Smooth muscle cell of the brain vasculature (primary cell): ENCODE measurements at regions not wholly inside any gene's neighbourhood (a gene's known extent, or its start where the extent isn't known, plus 50 kb on each side); places are given as distances from the start of the nearest gene placed in this dataset.
"Not testable (repeated sequence)": the region's sequence is repeated elsewhere in the genome, so short reads cannot be mapped to it uniquely, and the experiment has no call there.

ENCODE experiments used
- DNase-seq: peaks from one replicate; pipeline ENCODE4 v3.0.0-alpha.2; 2012; ENCODE audit warnings: low read depth, low spot score

- DNase-seq, result no peak
These were observed 1129.5 kb downstream of the EPHA7 start for GRCh38 chr6:92289831-92290230.

DNA sequence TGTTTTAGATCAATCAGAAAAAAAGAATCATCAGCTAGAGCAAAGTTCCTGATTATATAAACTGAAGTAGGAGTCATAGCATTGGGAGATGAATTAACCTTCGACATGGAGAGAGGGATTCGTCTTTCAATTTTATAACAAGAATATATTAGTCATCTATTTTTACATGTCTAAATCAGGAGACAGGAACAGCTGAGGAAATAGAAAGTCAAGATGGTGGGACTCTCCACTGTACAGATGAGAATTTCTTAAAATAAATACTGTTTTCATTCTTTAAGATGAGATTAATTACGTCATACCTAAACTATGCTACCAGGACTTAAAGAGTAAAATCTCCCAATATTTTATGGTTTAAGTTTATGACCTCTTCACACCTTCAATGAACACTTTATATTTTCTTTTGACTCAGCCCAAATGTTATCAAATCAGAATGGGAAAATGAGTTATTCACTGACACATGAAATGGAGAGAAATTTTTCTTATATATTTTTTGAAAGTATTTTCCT lies 1137.7 kb downstream of the EPHA7 start:
- no peak for DNase-seq

- DNase-seq, result no peak
These were observed 1144.2 kb downstream of the EPHA7 start for GRCh38 chr6:92275150-92275549.

DNA sequence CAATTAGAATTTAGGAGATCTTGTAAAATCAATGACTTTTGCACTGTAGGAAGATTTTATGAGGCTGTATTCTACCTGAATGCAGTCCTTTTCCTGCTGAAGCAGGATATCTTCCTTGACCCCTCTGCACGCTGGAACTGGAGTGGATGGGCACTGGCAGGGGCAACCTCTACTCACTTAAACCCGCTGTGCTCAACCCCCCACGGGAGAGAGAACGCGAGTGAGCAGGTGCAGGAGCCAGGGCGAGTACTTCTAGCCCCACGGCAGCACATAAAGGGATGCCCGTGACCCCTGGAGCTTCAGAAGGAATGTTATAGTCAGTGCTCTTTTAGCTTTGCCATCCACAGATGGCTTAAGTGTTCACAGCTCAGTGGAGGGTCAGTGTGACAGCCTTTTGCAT lies 1144.8 kb downstream of the EPHA7 start:
- DNase-seq, result no peak

DNA sequence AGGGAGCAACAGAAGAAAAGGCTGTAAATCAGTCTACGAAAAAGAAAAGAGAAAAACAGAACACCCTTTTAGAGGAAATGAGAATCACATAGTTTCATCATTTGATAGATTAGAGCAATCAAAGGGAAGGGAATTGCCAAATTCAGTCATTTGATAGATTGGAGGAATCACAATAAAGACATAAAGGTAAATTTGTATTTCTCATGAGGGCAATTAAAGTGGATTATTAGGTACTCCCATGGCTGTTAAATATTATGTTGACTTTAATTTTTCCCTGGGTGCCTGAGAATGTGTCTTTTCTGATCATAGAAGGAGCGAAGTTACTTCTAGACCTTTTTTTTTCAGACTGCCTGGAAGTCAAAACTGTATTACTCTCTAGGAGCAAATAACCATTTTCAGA lies 1145.7 kb downstream of the EPHA7 start:
- DNase-seq, result no peak

GRCh38 chr6:92271091-92271490 lies 1148.3 kb downstream of the EPHA7 start:
- DNase-seq, result no peak

GRCh38 chr6:92270365-92270764 lies 1149.0 kb downstream of the EPHA7 start:
- DNase-seq, result no peak

- DNase-seq, result no peak
These were observed 1152.0 kb downstream of the EPHA7 start for GRCh38 chr6:92267335-92267734.

DNA sequence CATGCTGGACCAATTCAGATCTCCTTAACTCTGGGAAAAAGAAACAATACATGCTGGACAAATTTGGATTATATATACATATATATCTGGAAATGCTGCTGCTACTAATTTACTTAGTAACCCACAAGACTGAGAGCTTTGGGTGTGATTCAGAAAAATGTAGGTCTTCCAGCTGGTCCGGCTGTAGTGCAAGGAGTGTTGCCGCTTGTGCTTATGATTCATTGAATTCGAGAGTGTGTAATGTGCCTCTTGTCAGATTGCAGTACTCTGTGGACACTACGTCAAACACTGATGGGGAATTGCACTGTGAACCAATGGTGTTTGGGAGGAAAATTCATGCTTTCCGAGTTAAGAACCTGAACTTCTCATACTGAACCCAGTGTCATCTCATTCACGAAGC lies 1155.5 kb downstream of the EPHA7 start:
- no peak for DNase-seq

GRCh38 chr6:92259171-92259570 lies 1160.2 kb downstream of the EPHA7 start:
- no peak for DNase-seq

DNA sequence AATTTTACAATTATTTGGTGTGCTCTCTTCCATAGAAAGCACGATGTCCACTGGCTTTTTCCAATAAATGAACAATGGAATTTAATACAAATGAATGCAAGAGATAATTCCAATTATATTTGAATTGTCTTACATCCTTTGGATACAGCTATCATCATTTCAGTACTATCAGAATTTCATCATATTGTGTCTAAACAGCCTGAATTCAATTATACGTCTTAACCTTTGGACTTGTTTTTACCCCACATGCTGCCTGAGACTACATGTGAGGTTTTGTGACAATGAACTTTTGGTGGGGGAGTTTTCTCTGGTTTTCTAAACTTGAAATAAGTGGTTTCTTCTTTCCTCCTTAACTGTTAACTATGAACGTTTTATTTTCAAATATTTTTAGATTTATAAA lies 1176.0 kb downstream of the EPHA7 start:
- no peak for DNase-seq

DNA sequence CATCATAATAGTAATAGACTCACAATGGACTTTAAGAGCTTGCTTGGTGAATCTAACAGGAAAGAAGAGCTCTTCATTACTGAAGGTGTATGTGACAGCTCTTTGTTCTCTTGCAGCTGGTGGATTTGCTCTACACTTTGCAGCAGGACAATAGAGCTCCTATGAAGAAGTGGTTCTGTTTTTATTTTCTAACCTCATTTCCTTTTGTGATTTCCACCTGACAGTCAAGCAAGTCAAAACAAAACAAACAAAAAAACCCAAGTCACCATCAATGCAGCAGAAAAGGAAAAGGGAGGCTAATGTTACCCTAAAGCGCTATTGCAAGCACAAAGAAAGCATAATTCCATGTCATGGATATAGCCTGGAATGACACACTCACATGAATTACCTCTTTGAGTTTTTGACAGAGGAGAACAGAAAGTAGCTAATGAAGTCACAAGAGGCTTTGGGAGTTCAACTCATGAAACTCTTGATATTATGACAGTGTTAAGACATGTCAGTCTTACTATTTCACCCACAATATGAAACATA lies 1188.1 kb downstream of the EPHA7 start:
- DNase-seq, result no peak

- DNase-seq, result not testable (repeated sequence)
These were observed 1199.4 kb downstream of the EPHA7 start for GRCh38 chr6:92219987-92220386.

GRCh38 chr6:92216717-92217116 lies 1202.6 kb downstream of the EPHA7 start:
- no peak for DNase-seq

- no peak for DNase-seq
These were observed 1217.7 kb downstream of the EPHA7 start for GRCh38 chr6:92201618-92202017.

- DNase-seq, result no peak
These were observed 1223.0 kb downstream of the EPHA7 start for GRCh38 chr6:92196325-92196724.

DNA sequence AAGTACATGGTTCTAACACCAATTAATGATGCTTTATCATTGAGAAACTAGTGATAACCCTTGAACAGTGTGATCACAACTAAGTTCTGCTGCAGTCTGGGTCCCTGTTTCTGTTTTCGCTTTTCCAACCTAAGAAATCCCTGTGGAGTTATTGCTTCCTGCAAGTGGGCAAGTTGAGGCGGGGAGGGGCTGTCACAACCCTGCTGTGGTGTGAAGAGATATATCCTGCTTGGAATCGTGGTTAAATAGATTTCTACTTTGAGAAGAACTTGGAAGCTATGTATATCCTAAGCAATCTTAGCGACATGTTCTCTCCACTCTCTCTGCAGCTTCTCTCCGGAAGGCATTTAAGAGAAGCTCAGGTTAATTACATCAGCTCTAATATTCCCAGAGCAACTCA lies 1223.6 kb downstream of the EPHA7 start:
- DNase-seq, result no peak

DNA sequence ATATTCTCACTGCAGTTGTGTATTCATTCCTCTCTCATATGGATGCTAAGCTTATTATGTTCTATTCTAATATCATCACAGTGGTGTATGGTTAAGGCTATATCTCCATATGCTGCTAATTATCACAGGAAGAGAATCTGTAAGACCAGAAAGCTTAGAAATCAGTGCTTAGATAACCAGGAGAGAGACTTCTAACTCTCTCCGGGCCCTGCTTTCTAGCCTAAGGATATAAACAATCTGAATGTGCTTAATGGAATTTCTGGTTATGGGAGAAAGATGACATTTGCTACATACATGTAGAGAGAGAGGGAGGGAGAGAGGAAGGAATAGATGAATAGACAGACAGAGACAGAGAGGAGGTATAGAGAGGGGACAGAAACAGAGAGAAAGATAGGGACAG lies 1231.3 kb downstream of the EPHA7 start:
- DNase-seq, result no peak

DNA sequence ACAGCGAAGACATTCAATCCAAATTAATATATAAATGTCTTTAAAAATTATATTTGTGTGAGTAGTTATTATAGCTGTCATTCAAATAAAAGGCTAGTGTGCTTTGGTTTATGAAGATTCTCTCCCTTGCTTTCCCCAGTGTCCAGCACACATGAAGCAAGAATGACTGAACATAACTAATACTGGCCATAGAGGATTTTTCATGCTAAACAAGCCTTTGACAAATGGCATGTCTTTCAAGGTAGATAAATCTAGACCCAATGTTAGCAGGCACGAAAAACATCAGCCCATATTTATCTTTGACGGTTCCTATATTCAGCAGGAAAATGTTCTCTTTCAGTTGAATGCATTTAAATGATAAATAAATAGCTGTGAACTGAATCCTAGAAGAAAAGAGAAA lies 1234.4 kb downstream of the EPHA7 start:
- DNase-seq, result no peak

DNA sequence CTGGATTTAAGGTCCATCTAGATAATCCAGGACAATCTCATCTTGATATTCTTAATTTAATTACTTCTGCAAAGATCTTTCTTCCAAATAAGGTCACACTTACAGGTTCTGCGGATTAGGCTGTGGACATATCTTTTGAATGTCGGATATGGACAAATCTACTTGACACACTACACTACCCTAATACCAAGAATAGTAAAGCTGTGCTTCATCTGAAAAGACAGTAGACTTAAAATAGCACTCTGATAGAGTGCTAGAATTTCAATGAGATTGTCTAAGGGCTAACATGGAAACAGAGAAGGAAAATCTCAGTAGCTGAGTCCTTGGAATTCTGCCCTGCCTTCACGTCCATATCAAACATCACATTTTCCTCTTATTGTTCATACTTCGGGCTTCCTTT lies 1238.0 kb downstream of the EPHA7 start:
- no peak for DNase-seq

DNA sequence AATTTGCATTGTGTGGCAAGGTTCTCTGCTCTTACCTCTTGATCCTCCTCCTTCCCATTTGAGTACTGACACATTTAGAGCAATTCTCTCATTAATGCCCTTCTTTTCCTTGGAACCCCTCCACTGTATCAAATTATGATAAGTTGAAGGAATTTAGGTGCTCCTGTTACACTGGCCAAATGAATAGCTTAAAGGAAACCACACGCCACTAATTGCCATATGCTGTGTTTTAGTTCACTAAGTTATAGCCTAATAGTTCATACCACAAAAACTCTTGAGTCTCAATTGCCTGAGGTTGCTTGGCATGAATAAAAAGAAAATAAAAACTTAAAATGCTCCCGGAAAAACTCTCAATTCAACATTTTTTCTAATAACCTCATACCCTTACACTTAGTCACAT lies 1239.3 kb downstream of the EPHA7 start:
- no peak for DNase-seq

- no peak for DNase-seq
These were observed 1242.7 kb downstream of the EPHA7 start for GRCh38 chr6:92176666-92177065.

- no peak for DNase-seq
These were observed 1244.8 kb downstream of the EPHA7 start for GRCh38 chr6:92174398-92175073.

DNA sequence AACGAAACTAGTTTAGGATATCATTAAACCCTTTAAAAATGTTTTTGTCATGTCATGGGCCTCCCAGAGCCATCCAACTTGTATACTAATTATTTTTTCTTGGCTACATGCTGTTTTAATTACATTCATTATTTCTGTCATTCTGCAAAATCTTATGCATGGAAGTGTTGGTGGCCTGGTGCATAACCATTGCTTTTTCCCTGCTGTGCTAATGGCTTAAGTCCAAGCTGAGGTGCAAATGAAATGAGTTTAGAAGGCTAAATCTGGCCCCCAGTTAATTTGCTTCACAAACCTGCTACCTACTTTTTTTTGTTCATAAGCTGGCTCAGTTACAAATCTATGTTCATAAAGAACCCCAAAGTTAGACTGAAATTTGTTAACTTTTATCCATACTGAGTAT lies 1249.9 kb downstream of the EPHA7 start:
- DNase-seq, result no peak
